SK-N-SH treated with all-trans-retinoic acid at 6 μM for 48 hours (cell line): ENCODE measurements at regions not wholly inside any gene's neighbourhood (a gene's known extent, or its start where the extent isn't known, plus 50 kb on each side); places are given as distances from the start of the nearest gene placed in this dataset.

Experiments used
- ATAC-seq: fragments of 200-7000 bp; cut with Tn5 transposase; 3 replicates; pipeline ENCODE4 v1.9.1; 2020; ENCODE audit warnings: mild to moderate bottlenecking, moderate library complexity
- BACH2 ChIP-seq: fragments of 250-450 bp; sonication (Bioruptor Pico); IDR thresholded peaks from 2 replicates; pipeline ENCODE4 v1.9.0; 2021; ENCODE audit warnings: mild to moderate bottlenecking, borderline replicate concordance
- CREB5 ChIP-seq: fragments of 250-450 bp; sonication (Bioruptor Pico); IDR thresholded peaks from 2 replicates; pipeline ENCODE4 v1.5.1; 2020; ENCODE audit warnings: low read depth, mild to moderate bottlenecking, moderate library complexity
- CSDC2 ChIP-seq: fragments of 250-450 bp; sonication (Bioruptor Pico); IDR thresholded peaks from 2 replicates; pipeline ENCODE4 v1.5.0; 2020; ENCODE audit warnings: mild to moderate bottlenecking, moderate library complexity
- CSRNP3 ChIP-seq: fragments of 250-450 bp; sonication (Bioruptor Pico); IDR thresholded peaks from 2 replicates; pipeline ENCODE4 v1.5.1; 2021; ENCODE audit warnings: mild to moderate bottlenecking, moderate library complexity
- ESRRG ChIP-seq: fragments of 250-450 bp; sonication (Bioruptor Pico); IDR thresholded peaks from 2 replicates; pipeline ENCODE4 v1.6.1; 2021; ENCODE audit warnings: mild to moderate bottlenecking
- GLIS3 ChIP-seq: fragments of 250-450 bp; sonication (Bioruptor Pico); IDR thresholded peaks from 2 replicates; pipeline ENCODE4 v1.5.0; 2020; ENCODE audit warnings: mild to moderate bottlenecking, moderate library complexity
- ISL1 ChIP-seq: fragments of 250-450 bp; sonication (Bioruptor Pico); IDR thresholded peaks from 2 replicates; pipeline ENCODE4 v2.1.2; 2022; ENCODE audit warnings: mild to moderate bottlenecking, moderate library complexity
- OSR1 ChIP-seq: fragments of 250-450 bp; sonication (Bioruptor Pico); IDR thresholded peaks from 2 replicates; pipeline ENCODE4 v1.8.0; 2022; ENCODE audit warnings: moderate library complexity, mild to moderate bottlenecking, inconsistent platforms
- PATZ1 ChIP-seq: fragments of 250-450 bp; sonication (Bioruptor Pico); IDR thresholded peaks from 2 replicates; pipeline ENCODE4 v1.8.0; 2020; ENCODE audit warnings: mild to moderate bottlenecking, moderate library complexity, borderline replicate concordance
- POU6F1 ChIP-seq: fragments of 250-450 bp; sonication (Bioruptor Pico); IDR thresholded peaks from 2 replicates; pipeline ENCODE4 v1.8.0; 2021; ENCODE audit warnings: low read depth, mild to moderate bottlenecking, moderate library complexity, borderline replicate concordance
- PPARA ChIP-seq: fragments of 250-450 bp; sonication (Bioruptor Pico); IDR thresholded peaks from 2 replicates; pipeline ENCODE4 v1.5.0; 2020; ENCODE audit warnings: mild to moderate bottlenecking, borderline replicate concordance
- RARB ChIP-seq: fragments of 250-450 bp; sonication (Bioruptor Pico); IDR thresholded peaks from 2 replicates; pipeline ENCODE4 v1.8.0; 2021; ENCODE audit warnings: mild to moderate bottlenecking, moderate library complexity
- TSHZ2 ChIP-seq: fragments of 250-450 bp; sonication (Bioruptor Pico); IDR thresholded peaks from 2 replicates; pipeline ENCODE4 v1.5.0; 2020; ENCODE audit warnings: mild to moderate bottlenecking, moderate library complexity
- ZC3H10 ChIP-seq: fragments of 250-450 bp; sonication (Bioruptor Pico); IDR thresholded peaks from 2 replicates; pipeline ENCODE4 v1.5.1; 2021; ENCODE audit warnings: mild to moderate bottlenecking, moderate library complexity
- ZFP3 ChIP-seq: fragments of 250-450 bp; sonication (Bioruptor Pico); IDR thresholded peaks from 2 replicates; pipeline ENCODE4 v1.5.0; 2020; ENCODE audit warnings: mild to moderate bottlenecking, moderate library complexity
- ZFP30 ChIP-seq: fragments of 450-650 bp; formaldehyde crosslinking; IDR thresholded peaks from 2 replicates; pipeline ENCODE4 v1.5.0; 2022; ENCODE audit warnings: mild to moderate bottlenecking, moderate library complexity
- ZNF565 ChIP-seq: fragments of 450-650 bp; formaldehyde crosslinking; conservative IDR thresholded peaks from 2 replicates; pipeline ENCODE4 v1.5.0; 2020; ENCODE audit warnings: low read depth, mild to moderate bottlenecking, moderate library complexity
- ZNF70 ChIP-seq: fragments of 450-650 bp; formaldehyde crosslinking; IDR thresholded peaks from 2 replicates; pipeline ENCODE4 v1.5.0; 2020; ENCODE audit warnings: mild to moderate bottlenecking, moderate library complexity
- ZNF8 ChIP-seq: fragments of 450-650 bp; formaldehyde crosslinking; IDR thresholded peaks from 2 replicates; pipeline ENCODE4 v1.5.0; 2020; ENCODE audit warnings: mild to moderate bottlenecking, moderate library complexity

- TF ChIP-seq TSHZ2 (CRISPR knock-in tag) (no peak), BACH2 (no peak), ZFP3 (CRISPR knock-in tag) (no peak), PATZ1 (no peak), PPARA (CRISPR knock-in tag) (no peak), CSDC2 (CRISPR knock-in tag) (no peak), ZFP30 (CRISPR knock-in tag) (no peak), OSR1 (CRISPR knock-in tag) (no peak), CSRNP3 (no peak)
- TF ChIP-seq, all 23 proteins: peak for 0
These were observed 559.3 kb upstream of the PIK3C3 start (continued) for GRCh38 chr18:41395695-41396094.

GRCh38 chr18:41391616-41392595 lies 563.1 kb upstream of the PIK3C3 start:
- peak; percentile 98 for ATAC-seq
- no peak for TF ChIP-seq ZC3H10 (CRISPR knock-in tag)
- TF ChIP-seq ZNF8 (CRISPR knock-in tag): no peak
- TF ChIP-seq TSHZ2 (CRISPR knock-in tag): peak; percentile 34; the same call in 1 of the 2 replicates
- TF ChIP-seq CREB5 (CRISPR knock-in tag): no peak

GRCh38 chr18:41390309-41390708 lies 564.7 kb upstream of the PIK3C3 start:
- ATAC-seq: no peak

GRCh38 chr18:41378598-41378997 lies 576.4 kb upstream of the PIK3C3 start:
- TF ChIP-seq ZNF565 (CRISPR knock-in tag) (no peak), RARB (CRISPR knock-in tag) (no peak), ZFP3 (CRISPR knock-in tag) (no peak), POU6F1 (no peak), CSDC2 (CRISPR knock-in tag) (no peak), ISL1 (no peak), ZFP30 (CRISPR knock-in tag) (no peak), ZNF70 (CRISPR knock-in tag) (no peak), PATZ1 (no peak), GLIS3 (CRISPR knock-in tag) (no peak), BACH2 (no peak), ESRRG (no peak)
- peak; percentile 92 for ATAC-seq

More at GRCh38 chr18:41390309-41390708, 564.7 kb upstream of the PIK3C3 start:
- no peak for TF ChIP-seq ZFP3 (CRISPR knock-in tag)
